Superior temporal gyrus (tissue), 1 donor: ENCODE measurements at regions not wholly inside any gene's neighbourhood (a gene's known extent, or its start where the extent isn't known, plus 50 kb on each side); places are given as distances from the start of the nearest gene placed in this dataset.

Experiments used
- DNase-seq: peaks from one replicate; pipeline ENCODE4 v3.0.0-alpha.2; 2016; ENCODE audit errors: extremely low spot score

- DNase-seq: no peak
Observed at GRCh38 chr12:29043069-29043468, 106.0 kb upstream of the FAR2 start.

DNA sequence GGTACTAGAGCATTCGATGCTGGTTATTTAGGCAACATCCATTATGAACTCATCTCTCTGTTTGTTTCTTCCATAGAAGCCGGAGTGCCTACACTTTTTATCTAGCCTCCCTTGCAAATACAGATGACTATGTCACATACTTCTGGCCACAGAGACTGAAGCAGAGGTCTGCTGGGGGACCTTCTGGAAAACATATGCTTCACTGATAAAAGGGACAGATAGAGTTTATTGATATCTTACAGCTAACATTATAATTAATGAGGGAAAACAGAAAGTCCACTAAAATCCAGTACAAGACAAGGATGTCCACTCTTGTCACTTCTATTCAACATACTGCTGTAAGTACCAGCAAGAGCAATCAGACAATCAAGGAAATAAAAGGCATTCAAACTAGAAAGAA, 104.3 kb upstream of the FAR2 start:
- no peak for DNase-seq

GRCh38 chr12:29048787-29049186, 100.3 kb upstream of the FAR2 start:
- DNase-seq: no peak

GRCh38 chr12:29050503-29050902, 98.6 kb upstream of the FAR2 start:
- DNase-seq: no peak

GRCh38 chr12:29051221-29051620, 97.9 kb upstream of the FAR2 start:
- no peak for DNase-seq

- DNase-seq: no peak
Observed at GRCh38 chr12:29053567-29053966, 95.5 kb upstream of the FAR2 start.

- DNase-seq: no peak
Observed at GRCh38 chr12:29054858-29055663, 94.0 kb upstream of the FAR2 start.

DNA sequence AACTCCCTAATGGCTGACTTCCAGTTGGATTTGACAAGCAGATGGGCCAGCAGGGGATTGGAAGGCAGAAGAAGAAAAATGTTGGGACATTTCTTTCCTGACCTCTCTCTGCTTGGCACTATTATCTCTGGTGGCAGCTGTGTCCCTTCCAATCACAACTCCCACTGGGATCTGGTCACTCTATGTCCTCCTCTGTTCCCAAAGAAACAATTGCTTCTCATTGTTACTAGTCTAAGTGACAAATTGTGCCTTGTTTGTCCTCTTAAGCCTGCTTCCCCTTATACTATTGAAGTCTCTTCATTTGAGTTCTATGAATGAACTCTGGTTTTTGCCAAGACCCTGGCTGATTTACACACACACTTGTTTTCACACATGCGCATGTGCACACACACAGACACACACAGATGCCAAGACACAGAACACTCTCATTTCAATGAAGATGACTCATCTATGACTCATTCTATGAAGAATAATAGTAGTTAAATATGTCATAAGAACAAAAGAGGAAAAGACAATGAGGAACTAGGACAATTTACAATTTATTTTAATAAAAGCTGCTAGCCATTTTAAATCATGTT, 83.0 kb upstream of the FAR2 start:
- peak; percentile 99 for DNase-seq

GRCh38 chr12:29067430-29067829, 81.6 kb upstream of the FAR2 start:
- no peak for DNase-seq

GRCh38 chr12:29070309-29070708, 78.8 kb upstream of the FAR2 start:
- no peak for DNase-seq

- no peak for DNase-seq
Observed at GRCh38 chr12:29071099-29071498, 78.0 kb upstream of the FAR2 start.

DNA sequence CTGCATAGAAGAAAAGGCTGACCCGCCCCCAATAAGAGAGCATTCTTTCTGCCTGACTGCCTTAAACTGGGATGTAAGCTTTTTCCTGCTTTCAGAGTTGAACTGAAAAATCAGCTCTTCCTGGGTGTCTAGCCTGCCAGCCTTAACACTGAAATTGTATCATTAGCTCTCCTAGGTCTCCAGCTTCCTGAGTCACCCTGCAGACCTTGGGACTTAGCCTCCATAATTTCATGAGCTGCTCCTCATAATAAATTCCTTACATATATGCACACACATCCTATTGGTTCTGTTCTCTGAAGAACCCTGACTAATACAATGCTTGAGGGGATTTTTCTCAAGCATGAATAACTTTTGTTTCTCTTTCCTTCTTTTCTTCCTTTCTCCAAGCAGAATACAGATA, 76.4 kb upstream of the FAR2 start:
- no peak for DNase-seq

- DNase-seq: peak; percentile 92
Observed at GRCh38 chr12:29073631-29074239, 75.3 kb upstream of the FAR2 start.

DNA sequence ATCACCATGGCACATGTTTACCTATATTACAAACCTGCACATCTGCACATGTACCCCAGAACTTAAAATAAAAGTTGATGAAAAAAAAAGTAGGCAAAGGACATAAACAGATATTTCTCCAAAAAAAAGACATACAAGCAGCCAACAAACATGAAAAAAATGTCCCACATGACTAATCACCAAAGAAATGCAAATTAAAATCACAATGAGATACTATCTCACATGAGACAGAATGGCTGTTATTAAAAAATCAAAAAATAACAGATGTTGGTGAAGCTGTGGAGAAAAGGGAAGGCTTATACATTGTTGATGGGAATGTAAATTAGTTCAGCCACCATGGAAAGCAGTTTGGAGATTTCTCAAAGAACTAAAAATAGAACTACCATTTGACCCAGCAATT, 68.0 kb upstream of the FAR2 start:
- DNase-seq: no peak

GRCh38 chr12:29082522-29082921, 66.6 kb upstream of the FAR2 start:
- DNase-seq: no peak

- no peak for DNase-seq
Observed at GRCh38 chr12:29086325-29087271, 62.5 kb upstream of the FAR2 start.

DNA sequence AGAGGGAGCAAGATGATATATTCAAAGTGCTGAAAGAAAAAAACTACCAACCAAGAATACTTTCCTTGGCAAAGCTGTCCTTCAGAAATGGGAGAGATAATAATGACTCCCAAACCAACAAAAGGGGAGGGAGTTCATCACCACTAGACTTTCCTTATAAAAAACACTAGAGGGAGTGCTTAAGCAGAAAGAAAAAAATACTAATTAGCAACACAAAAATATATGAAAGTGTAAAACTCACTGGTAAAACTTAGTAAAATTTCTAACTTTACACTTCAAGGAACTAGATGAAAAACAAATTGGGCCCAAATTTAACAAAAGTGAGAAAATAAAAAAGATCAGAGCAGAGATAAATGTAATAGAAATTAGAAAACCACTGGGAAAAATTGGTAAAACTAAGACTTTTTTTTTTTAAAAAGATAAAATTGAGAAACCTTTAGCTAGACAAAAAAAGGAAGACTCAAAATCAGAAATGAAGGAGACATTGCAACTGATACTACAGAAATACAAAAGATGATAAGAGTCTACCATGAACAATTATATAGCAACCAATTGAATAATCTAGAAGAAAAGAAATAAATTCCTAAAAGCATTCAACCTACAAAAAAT, 60.4 kb upstream of the FAR2 start:
- DNase-seq: no peak
